ENCODE measurements at regions not wholly inside any gene's neighbourhood (a gene's known extent, or its start where the extent isn't known, plus 50 kb on each side); places are given as distances from the start of the nearest gene placed in this dataset.

DNA sequence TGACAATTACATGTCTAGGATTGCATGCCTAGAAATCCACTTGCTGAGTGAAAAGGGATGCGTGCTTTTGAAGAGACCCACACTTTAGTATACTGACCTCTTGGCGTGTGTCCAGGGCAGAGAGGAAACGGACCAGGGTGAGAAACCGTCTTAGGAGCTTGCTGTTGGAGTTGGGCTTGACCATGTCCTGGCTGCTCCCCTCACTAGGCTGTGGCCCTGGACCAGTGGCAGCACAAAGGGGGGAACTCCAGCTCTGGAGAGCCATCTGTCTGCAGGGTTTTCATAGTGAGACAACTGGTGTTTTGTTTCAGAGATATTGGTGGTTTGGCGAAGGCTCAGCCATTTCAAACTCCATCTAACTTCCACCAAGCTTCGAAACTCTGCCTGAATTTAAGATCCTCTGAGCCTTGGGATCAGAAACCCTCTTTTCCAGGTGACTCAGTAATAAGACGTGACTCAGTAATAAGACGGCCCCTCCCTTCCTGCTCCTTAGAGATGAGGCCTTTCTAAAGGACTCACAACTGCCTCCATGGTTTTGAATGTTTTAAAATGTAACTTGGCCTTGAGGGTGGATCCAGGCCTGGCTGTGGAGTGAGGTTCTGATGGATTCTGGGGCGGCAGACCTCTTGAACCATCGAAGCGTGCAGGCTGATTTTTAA, 165.8 kb downstream of the MELK start:
- TF ChIP-seq, protein P1, sequence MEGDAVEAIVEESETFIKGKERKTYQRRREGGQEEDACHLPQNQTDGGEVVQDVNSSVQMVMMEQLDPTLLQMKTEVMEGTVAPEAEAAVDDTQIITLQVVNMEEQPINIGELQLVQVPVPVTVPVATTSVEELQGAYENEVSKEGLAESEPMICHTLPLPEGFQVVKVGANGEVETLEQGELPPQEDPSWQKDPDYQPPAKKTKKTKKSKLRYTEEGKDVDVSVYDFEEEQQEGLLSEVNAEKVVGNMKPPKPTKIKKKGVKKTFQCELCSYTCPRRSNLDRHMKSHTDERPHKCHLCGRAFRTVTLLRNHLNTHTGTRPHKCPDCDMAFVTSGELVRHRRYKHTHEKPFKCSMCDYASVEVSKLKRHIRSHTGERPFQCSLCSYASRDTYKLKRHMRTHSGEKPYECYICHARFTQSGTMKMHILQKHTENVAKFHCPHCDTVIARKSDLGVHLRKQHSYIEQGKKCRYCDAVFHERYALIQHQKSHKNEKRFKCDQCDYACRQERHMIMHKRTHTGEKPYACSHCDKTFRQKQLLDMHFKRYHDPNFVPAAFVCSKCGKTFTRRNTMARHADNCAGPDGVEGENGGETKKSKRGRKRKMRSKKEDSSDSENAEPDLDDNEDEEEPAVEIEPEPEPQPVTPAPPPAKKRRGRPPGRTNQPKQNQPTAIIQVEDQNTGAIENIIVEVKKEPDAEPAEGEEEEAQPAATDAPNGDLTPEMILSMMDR (IDR thresholded peaks at IDR 0.05): no peak
- no peak for TF ChIP-seq POLR2A (IDR thresholded peaks at IDR 0.05)
